Daoy (cell line): ENCODE measurements at regions not wholly inside any gene's neighbourhood (a gene's known extent, or its start where the extent isn't known, plus 50 kb on each side); places are given as distances from the start of the nearest gene placed in this dataset.
"Not testable (repeated sequence)": the region's sequence is repeated elsewhere in the genome, so short reads cannot be mapped to it uniquely, and the experiment has no call there.

ENCODE experiments used
- DNase-seq: peaks from one replicate; pipeline ENCODE4 v3.0.0-alpha.2; 2015; ENCODE audit warnings: low read depth

DNA sequence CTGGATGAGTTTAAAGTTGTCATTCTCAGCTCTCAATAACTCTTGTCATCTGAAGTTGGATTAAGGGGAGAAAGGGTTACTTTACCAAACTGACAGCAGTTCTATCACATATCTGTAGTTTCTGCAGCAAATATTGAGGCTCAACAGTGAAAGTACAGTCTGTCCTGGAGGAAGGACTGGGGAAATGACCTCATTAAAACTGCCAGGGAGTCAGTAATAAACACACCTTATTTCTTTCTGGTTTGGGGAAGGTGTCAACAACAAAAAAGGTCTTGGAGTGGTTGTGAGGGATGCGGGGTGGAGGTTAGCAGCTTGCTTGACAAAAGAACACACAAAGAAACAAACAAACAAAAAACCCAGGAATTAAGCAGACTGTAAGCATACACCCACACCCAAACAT lies 1418.0 kb downstream of the STIM2 start:
- no peak for DNase-seq

- DNase-seq, result no peak
These were observed 1418.6 kb downstream of the STIM2 start for GRCh38 chr4:28279249-28279648.

GRCh38 chr4:28286266-28286665 lies 1425.6 kb downstream of the STIM2 start:
- DNase-seq, result not testable (repeated sequence)

- DNase-seq, result no peak
These were observed 1427.2 kb downstream of the STIM2 start for GRCh38 chr4:28287831-28288233.

GRCh38 chr4:28296239-28296638 lies 1435.6 kb downstream of the STIM2 start:
- no peak for DNase-seq

DNA sequence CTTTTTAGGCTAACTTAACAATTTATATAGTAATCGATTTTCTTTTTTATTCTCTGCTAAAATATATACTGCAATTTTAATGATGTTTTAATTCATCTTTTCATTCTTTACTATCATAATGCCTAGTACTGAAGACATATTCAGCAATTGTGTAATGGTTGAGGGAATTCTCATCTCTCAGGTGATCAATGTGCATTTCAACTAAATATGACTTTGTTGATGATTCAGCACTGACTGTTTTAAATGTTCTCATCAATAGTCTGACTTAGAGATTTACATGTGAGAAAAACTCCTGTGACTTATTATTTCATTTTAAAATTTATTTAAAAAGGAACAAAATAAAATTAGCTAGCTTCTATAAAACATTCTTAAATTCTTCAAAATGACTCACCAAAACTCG lies 1450.3 kb downstream of the STIM2 start:
- no peak for DNase-seq

DNA sequence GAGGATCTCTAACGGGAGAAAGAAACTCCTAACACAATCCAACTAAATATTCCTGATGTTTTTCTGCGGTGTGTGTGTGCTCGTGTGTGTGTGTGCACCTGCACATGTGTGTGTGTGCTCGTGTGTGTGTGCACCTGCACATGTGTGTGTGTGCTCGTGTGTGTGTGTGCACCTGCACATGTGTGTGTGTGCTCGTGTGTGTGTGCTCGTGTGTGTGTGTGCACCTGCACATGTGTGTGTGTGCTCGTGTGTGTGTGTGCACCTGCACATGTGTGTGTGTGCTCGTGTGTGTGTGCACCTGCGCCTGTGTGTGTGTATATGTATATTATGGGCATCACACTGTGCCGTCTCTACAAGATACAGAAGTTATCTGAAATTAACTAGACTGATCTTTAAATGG lies 1451.9 kb downstream of the STIM2 start:
- not testable (repeated sequence) for DNase-seq

DNA sequence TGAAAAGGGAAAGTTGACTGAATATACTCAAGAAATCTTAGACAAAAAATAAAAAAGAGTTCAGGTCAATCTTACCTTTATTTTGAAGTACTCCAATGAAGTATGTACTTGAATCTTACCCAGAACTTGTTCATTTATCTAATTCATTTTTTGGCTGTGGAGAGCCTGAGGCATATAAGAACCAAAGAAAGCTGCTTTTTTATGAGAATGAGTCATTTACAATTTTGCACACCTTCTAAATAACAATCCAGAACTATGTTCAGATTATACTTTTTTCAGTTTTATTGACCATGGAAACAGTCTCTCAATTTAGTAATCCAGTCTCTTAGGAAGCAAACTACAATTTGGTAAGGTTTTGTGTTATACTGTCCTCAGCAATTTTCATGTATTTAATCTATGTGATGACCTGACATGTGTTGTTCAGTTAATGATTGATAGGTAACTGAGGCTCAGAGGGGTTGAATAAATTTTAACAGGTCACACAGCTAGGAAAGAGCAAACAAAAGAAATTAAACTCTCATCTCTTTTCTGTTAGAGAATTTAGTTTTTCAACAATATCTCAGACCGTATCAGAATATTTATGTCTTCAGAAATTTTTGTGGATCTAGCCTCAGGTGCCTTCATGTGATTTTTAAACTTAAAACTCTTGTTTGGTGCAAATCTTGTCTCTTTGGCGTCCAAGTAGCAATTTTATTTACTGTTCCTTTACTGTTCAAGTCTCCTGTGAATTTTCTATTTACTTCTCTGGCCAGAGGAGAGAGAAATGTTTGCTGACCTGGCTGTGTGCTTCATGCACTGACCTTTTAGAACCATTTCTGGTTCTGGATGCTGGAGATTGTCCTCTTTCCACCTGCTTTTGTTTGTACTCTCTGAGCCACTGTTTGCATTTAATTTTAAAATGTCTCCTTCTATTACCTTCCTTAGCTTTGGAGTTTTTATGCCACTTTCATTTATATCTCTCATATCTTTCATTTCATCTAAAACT lies 1453.4 kb downstream of the STIM2 start:
- DNase-seq, result no peak

GRCh38 chr4:28317221-28317620 lies 1456.6 kb downstream of the STIM2 start:
- DNase-seq, result no peak

GRCh38 chr4:28334249-28334648 lies 1473.6 kb downstream of the STIM2 start:
- no peak for DNase-seq

GRCh38 chr4:28341784-28342183 lies 1481.1 kb downstream of the STIM2 start:
- no peak for DNase-seq

DNA sequence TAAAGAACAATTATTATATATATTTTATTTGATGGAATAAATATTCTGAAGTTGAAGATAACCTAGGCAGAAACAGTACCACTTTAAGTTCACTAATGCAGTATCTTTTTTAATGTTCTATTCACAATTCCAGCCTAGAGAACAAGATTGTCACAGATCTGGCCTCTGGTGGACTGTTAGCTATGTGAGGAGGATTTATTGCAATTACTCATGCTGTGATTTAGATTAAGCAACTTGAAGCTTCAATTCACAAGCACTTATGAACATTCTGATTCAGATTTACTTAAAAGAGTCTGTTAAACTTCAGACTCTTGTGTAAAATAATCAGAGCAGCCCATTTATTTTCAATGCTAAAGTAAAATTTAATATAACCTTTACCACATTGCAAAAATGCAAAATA lies 1489.8 kb downstream of the STIM2 start:
- DNase-seq, result no peak

- no peak for DNase-seq
These were observed 1490.5 kb downstream of the STIM2 start for GRCh38 chr4:28351102-28351501.

DNA sequence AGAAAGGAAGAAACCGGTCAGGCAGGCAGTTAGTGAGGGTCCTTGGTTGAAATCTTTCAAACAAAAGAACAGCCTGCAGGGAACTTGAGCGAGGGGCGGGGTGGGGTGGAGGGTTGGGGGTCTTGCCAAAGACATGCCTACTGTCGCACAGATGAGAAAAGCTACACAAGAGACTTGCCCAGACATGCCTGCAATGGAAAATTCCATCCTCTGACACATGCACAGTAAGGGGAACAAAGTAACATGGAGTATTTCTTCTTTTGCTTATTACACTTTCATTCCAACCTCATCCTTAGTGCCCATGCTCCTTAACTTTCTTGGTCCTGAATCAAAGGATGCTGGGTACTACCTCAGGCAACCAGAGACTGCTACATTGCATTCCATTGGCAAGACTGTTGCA lies 1491.2 kb downstream of the STIM2 start:
- no peak for DNase-seq

DNA sequence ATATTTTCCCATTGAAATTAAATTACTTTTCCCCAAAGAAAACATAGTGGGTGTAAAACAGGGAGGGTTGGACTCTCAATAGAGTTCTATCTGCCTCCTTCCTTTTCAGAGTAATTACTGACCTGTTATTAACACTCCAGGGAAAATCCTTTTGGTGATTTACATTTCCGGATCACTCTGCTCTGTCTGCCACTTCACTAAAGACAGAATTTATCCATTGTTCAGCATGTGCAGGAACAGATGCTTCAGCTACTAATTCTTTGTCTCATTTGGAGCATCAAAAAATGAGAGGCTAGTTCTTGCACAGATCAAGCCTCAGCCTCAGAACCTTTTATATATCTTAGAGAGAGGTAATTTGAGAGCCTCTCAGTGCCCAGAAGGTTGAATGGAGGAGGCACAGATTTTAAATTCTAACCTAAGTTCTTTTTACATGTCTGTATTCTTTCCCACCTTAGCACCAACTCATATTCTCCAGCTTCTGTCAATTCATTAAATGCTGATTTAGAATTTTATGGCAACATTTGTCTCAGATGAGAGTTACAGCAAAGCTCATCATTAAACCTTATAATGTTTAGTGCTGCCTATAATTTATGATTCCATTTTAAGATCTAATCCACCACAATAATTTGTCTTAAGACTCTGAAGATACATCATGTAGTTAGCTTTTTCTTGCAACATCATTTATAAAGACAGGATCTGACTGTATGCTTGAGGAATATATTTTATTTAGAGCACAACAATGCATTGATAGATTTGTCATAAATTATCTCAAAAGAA lies 1494.4 kb downstream of the STIM2 start:
- DNase-seq, result no peak

GRCh38 chr4:28357990-28358389 lies 1497.3 kb downstream of the STIM2 start:
- no peak for DNase-seq

GRCh38 chr4:28358606-28359005 lies 1498.0 kb downstream of the STIM2 start:
- DNase-seq, result no peak

GRCh38 chr4:28360681-28361080 lies 1500.0 kb downstream of the STIM2 start:
- no peak for DNase-seq

DNA sequence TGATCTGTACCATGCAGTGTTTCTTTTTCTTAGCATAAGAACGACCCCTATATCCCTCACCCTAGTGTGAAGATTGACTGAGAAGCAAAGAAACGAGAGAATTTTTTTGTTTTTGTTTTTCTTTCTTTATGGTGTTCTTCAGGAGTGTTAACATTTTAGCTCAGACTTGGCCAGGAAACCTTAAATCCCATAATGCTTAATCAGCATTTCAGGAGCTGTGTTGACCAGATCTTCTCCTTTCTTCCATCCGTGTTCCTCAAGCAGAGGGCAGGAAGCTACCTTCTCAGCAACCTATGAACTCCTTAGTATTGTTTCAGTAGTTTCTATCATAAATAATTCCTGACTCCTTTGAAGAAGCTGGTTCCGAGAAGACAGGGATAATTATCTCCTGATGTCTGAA lies 1501.5 kb downstream of the STIM2 start:
- DNase-seq, result no peak

- no peak for DNase-seq
These were observed 1508.9 kb downstream of the STIM2 start for GRCh38 chr4:28369499-28369898.

- no peak for DNase-seq
These were observed 1512.5 kb downstream of the STIM2 start for GRCh38 chr4:28373191-28373590.

DNA sequence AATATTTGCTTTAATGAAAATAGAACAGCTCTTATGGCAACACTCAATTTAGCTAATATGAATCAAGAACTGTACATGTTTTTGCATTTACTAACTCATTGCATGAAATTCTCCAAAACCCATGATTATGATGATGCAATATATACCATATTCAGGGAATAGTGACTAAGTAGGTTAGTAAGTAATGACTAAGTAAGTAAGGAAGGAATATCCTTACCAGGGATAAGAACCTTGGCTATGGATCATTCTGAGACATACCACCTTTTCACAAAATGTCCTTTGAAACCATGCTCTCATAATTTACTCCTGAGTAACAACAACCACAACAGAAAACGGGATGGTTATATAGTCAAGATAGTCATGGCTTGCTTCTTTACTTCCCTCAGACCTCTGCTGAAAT lies 1513.0 kb downstream of the STIM2 start:
- DNase-seq, result no peak
